ENCODE measurements at regions not wholly inside any gene's neighbourhood (a gene's known extent, or its start where the extent isn't known, plus 50 kb on each side); places are given as distances from the start of the nearest gene placed in this dataset.

DNA sequence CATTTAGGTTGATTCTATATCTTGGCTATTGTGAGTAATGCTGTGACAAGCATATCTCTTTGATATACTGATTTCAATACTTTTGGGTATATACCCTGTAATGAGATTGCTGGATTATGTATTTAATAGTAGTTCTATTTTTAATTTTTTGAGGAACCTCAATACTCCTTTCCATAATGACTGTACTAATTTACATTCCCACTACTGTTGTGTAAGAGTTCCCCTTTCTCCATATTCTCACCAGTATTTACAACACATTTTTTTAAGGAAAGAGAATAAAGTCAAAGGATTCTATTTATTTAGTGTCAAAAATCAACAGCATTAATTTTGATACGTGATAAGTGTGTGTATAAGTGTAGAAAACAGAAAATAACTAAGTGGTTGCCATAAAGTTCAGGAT, 356.4 kb upstream of the EDIL3 start:
- TF ChIP-seq, protein P1, sequence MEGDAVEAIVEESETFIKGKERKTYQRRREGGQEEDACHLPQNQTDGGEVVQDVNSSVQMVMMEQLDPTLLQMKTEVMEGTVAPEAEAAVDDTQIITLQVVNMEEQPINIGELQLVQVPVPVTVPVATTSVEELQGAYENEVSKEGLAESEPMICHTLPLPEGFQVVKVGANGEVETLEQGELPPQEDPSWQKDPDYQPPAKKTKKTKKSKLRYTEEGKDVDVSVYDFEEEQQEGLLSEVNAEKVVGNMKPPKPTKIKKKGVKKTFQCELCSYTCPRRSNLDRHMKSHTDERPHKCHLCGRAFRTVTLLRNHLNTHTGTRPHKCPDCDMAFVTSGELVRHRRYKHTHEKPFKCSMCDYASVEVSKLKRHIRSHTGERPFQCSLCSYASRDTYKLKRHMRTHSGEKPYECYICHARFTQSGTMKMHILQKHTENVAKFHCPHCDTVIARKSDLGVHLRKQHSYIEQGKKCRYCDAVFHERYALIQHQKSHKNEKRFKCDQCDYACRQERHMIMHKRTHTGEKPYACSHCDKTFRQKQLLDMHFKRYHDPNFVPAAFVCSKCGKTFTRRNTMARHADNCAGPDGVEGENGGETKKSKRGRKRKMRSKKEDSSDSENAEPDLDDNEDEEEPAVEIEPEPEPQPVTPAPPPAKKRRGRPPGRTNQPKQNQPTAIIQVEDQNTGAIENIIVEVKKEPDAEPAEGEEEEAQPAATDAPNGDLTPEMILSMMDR (IDR thresholded peaks at IDR 0.05; ENCODE audit: low read depth, low read length) = no peak
- TF ChIP-seq POLR2A (IDR thresholded peaks at IDR 0.05; ENCODE audit: extremely low read depth, insufficient read length) (no peak), MYC (IDR thresholded peaks at IDR 0.05; ENCODE audit: low read depth, low read length) (no peak)
- TF ChIP-seq, protein P2, sequence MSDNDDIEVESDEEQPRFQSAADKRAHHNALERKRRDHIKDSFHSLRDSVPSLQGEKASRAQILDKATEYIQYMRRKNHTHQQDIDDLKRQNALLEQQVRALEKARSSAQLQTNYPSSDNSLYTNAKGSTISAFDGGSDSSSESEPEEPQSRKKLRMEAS (IDR thresholded peaks at IDR 0.05; ENCODE audit: low read depth, low read length) = no peak
- H3K4me3 ChIP-seq (ENCODE audit: low read depth, low read length) = no peak overlapping the region
- DNase-seq (ENCODE audit: low read depth) = no peak

DNA sequence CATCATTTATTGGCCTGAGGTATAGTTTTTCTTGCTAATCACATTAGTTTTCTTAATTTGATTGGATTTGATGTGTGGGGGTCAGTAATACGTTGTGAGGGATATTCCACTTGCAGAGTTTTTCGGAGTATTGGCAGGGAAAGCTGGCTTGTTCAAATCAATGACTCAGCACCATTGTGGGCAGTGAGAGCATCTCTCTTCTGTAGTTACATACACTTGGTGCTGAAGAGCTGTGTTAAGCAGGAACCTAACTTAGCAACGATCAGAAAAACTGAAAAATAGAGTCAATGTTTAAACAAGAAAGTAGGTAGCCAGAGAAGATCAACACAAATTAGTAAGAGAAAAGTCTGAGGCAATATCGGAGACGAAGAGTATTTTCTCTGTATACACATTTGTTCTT, 344.6 kb upstream of the EDIL3 start:
- no peak for DNase-seq (ENCODE audit: low read depth)
- H3K4me3 ChIP-seq (ENCODE audit: low read depth, low read length) = no peak overlapping the region
- TF ChIP-seq, protein P1 (IDR thresholded peaks at IDR 0.05; ENCODE audit: low read depth, low read length) = no peak
- TF ChIP-seq POLR2A (IDR thresholded peaks at IDR 0.05; ENCODE audit: extremely low read depth, insufficient read length) = no peak
- TF ChIP-seq, protein P2 (IDR thresholded peaks at IDR 0.05; ENCODE audit: low read depth, low read length) = no peak
- no peak for TF ChIP-seq MYC (IDR thresholded peaks at IDR 0.05; ENCODE audit: low read depth, low read length)

DNA sequence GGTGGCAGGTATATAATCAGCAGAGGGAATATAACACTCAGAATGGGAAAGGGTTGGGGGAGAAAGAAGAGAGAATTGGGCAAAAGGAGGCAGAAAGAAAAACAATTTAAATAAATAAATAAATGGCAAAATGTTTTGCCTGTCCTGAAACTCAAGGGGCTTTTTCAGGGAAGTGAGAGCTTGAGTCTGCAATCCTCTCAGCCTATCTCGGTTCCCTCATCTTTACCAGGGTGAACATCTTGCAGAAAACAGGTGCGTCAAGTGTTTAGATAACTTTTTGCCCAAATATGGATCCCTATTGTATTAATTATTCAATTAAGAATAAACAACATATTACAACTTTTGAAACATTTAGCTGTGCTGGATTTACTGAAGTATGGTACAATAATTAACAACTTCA, 343.0 kb upstream of the EDIL3 start:
- H3K4me3 ChIP-seq (ENCODE audit: low read depth, low read length) = no peak overlapping the region
- no peak for DNase-seq (ENCODE audit: low read depth)
- no peak for TF ChIP-seq POLR2A (IDR thresholded peaks at IDR 0.05; ENCODE audit: extremely low read depth, insufficient read length)
- TF ChIP-seq, protein P2 (IDR thresholded peaks at IDR 0.05; ENCODE audit: low read depth, low read length) = no peak
- TF ChIP-seq MYC (IDR thresholded peaks at IDR 0.05; ENCODE audit: low read depth, low read length) = no peak
- TF ChIP-seq, protein P1 (IDR thresholded peaks at IDR 0.05; ENCODE audit: low read depth, low read length) = no peak

DNA sequence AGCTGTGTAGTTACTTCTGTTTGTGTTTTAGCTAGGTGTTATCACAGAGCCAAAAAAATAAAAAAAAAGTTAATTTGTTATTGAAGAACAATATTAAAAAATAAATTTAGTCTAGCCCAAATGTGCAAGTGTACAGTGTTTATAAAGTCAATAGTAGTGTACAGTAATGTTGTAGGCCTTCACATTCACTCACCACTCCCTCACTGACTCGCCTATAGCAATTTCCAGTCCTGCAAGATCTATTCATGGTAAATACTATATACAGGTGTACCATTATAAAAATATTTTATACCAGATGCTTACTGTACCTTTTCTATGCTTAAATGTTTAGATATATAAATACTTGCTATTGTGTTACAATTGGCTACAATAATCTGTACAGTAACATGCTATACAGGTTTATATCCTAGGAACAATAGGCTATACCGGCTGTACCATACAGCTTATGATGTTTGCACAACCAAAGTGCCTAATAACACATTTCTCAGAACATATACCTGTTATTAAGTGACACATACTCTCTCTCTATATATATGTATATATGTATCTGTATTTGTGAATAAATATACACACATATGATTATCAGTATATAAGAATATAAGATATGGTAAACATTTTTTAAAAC, 341.4 kb upstream of the EDIL3 start:
- H3K4me3 ChIP-seq (ENCODE audit: low read depth, low read length) = no peak overlapping the region
- no peak for DNase-seq (ENCODE audit: low read depth)
- TF ChIP-seq, protein P2 (IDR thresholded peaks at IDR 0.05; ENCODE audit: low read depth, low read length) = no peak
- TF ChIP-seq POLR2A (IDR thresholded peaks at IDR 0.05; ENCODE audit: extremely low read depth, insufficient read length) (no peak), MYC (IDR thresholded peaks at IDR 0.05; ENCODE audit: low read depth, low read length) (no peak)
- TF ChIP-seq, protein P1 (IDR thresholded peaks at IDR 0.05; ENCODE audit: low read depth, low read length) = no peak

DNA sequence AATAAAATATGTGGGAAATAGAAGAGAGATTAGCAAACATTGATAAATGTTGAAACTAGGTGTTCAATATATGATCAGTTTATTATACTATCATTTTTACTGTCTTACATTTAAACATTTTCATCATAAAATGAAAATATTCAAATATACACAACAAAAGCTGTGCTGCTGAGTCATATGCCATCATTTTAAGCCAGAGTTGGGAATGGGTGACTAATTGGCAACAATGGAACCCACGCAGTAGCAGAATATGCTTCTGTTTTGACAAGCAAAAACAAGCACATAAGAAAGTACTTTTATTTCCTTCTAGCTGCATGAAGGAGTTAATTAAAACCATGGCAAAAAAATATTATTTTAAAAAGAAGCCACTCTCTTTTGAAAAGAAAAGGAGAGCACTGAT, 340.0 kb upstream of the EDIL3 start:
- no peak for DNase-seq (ENCODE audit: low read depth)

More for the DNA sequence above, 340.0 kb upstream of the EDIL3 start:
- TF ChIP-seq, protein P1 (IDR thresholded peaks at IDR 0.05; ENCODE audit: low read depth, low read length) = no peak
- TF ChIP-seq MYC (IDR thresholded peaks at IDR 0.05; ENCODE audit: low read depth, low read length) (no peak), POLR2A (IDR thresholded peaks at IDR 0.05; ENCODE audit: extremely low read depth, insufficient read length) (no peak)
- TF ChIP-seq, protein P2 (IDR thresholded peaks at IDR 0.05; ENCODE audit: low read depth, low read length) = no peak
- no peak overlapping the region for H3K4me3 ChIP-seq (ENCODE audit: low read depth, low read length)
